ENCODE measurements at regions not wholly inside any gene's neighbourhood (a gene's known extent, or its start where the extent isn't known, plus 50 kb on each side); places are given as distances from the start of the nearest gene placed in this dataset.

- Histone ChIP-seq H3K9me3 (ENCODE audit: low read length) (no peaks in the 10 kb centered on the region), H3K4me2 (ENCODE audit: low read depth, low read length) (no peak overlapping the region), H3K4me3 (replicated peaks in 1 of 3; ENCODE audit: insufficient read depth in 1 of 3, low read depth in 2 of 3, low read length in 3 of 3) (no peak overlapping the region), H3K79me2 (ENCODE audit: insufficient read depth, low read length) (no peaks in the 10 kb centered on the region), H3K36me3 (replicated peaks in 1 of 2; ENCODE audit: control insufficient read depth in 1 of 2, insufficient read depth in 2 of 2, low read length in 2 of 2) (no peaks in the 10 kb centered on the region), H3K4me1 (ENCODE audit: insufficient read depth, low read length) (no peaks in the 10 kb centered on the region), H3K9ac (ENCODE audit: insufficient read depth, low read depth, low read length) (no peak overlapping the region), H2AFZ (ENCODE audit: low read length) (no peak overlapping the region), H3K27me3 (ENCODE audit: control insufficient read depth in 1 of 2, insufficient read depth in 2 of 2, low read length in 2 of 2) (no peaks in the 10 kb centered on the region), H4K20me1 (ENCODE audit: insufficient read depth, low read length) (no peaks in the 10 kb centered on the region), H3K27ac (ENCODE audit: extremely low read length, insufficient read depth, low read length) (no peak overlapping the region)
- in situ Hi-C loops (cut with HindIII; ENCODE audit: extremely low pct_ligation_motif_present, low pct_unique_long_range_greater_than_20kb) = no loop called here
- no peak for FAIRE-seq
- intact Hi-C loops (cut with micrococcal nuclease; ENCODE audit: unreplicated experiment) = no loop called here
- DNase-seq (ENCODE audit: low spot score) = no peak
- TF ChIP-seq PCBP1 (IDR thresholded peaks at IDR 0.05; ENCODE audit: borderline replicate concordance, low read depth, low read length) (no peak), ZNF878 (CRISPR knock-in tag; IDR thresholded peaks at IDR 0.05) (no peak), SMAD1 (CRISPR knock-in tag; IDR thresholded peaks at IDR 0.05; ENCODE audit: borderline replicate concordance, low read depth) (no peak), ASH2L (IDR thresholded peaks at IDR 0.05; ENCODE audit: insufficient read length, low read depth, low read length) (no peak), SIX1 (CRISPR knock-in tag; IDR thresholded peaks at IDR 0.05; ENCODE audit: borderline replicate concordance) (no peak), NR1H2 (CRISPR knock-in tag; IDR thresholded peaks at IDR 0.05; ENCODE audit: borderline replicate concordance, low read depth) (no peak), HIVEP1 (CRISPR knock-in tag; IDR thresholded peaks at IDR 0.05) (no peak), SMAD3 (CRISPR knock-in tag; IDR thresholded peaks at IDR 0.05) (no peak), CENPT (CRISPR knock-in tag; IDR thresholded peaks at IDR 0.05; ENCODE audit: low read depth) (no peak), ZNF20 (CRISPR knock-in tag; IDR thresholded peaks at IDR 0.05) (no peak), SRSF1 (optimal IDR thresholded peaks at IDR 0.05; ENCODE audit: low read depth, low read length) (no peak), ZNF292 (CRISPR knock-in tag; IDR thresholded peaks at IDR 0.05; ENCODE audit: borderline replicate concordance, low read depth) (no peak), SUZ12 (IDR thresholded peaks at IDR 0.05; ENCODE audit: low read depth, low read length) (no peak)
- TF ChIP-seq, protein P1, sequence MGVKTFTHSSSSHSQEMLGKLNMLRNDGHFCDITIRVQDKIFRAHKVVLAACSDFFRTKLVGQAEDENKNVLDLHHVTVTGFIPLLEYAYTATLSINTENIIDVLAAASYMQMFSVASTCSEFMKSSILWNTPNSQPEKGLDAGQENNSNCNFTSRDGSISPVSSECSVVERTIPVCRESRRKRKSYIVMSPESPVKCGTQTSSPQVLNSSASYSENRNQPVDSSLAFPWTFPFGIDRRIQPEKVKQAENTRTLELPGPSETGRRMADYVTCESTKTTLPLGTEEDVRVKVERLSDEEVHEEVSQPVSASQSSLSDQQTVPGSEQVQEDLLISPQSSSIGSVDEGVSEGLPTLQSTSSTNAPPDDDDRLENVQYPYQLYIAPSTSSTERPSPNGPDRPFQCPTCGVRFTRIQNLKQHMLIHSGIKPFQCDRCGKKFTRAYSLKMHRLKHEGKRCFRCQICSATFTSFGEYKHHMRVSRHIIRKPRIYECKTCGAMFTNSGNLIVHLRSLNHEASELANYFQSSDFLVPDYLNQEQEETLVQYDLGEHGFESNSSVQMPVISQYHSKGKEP (CRISPR knock-in tag; IDR thresholded peaks at IDR 0.05) = no peak
- TF ChIP-seq, protein P2, sequence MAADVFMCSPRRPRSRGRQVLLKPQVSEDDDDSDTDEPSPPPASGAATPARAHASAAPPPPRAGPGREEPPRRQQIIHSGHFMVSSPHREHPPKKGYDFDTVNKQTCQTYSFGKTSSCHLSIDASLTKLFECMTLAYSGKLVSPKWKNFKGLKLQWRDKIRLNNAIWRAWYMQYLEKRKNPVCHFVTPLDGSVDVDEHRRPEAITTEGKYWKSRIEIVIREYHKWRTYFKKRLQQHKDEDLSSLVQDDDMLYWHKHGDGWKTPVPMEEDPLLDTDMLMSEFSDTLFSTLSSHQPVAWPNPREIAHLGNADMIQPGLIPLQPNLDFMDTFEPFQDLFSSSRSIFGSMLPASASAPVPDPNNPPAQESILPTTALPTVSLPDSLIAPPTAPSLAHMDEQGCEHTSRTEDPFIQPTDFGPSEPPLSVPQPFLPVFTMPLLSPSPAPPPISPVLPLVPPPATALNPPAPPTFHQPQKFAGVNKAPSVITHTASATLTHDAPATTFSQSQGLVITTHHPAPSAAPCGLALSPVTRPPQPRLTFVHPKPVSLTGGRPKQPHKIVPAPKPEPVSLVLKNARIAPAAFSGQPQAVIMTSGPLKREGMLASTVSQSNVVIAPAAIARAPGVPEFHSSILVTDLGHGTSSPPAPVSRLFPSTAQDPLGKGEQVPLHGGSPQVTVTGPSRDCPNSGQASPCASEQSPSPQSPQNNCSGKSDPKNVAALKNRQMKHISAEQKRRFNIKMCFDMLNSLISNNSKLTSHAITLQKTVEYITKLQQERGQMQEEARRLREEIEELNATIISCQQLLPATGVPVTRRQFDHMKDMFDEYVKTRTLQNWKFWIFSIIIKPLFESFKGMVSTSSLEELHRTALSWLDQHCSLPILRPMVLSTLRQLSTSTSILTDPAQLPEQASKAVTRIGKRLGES (CRISPR knock-in tag; IDR thresholded peaks at IDR 0.05; ENCODE audit: borderline replicate concordance) = no peak
- 7% methylated on average over 2 of the region's 2 CpGs for WGBS (ENCODE audit: low lambda C conversion rate)
- POLR2A ChIA-PET = no interaction called here
- ATAC-seq = no peak
- CTCF ChIA-PET (ENCODE audit: low intra/inter-chr PET ratio, low total read pairs) = no interaction called here
- BruUV-seq (replicated peaks) = no TSS peak
Observed at GRCh38 chr1:219075121-219075879, 98.4 kb upstream of the LYPLAL1 start.

Data from HepG2 (cell line).